ENCODE measurements at regions not wholly inside any gene's neighbourhood (a gene's known extent, or its start where the extent isn't known, plus 50 kb on each side); places are given as distances from the start of the nearest gene placed in this dataset.

GRCh38 chr9:103714992-103715391 lies 379.1 kb upstream of the SMC2 start:
- no peak for DNase-seq (ENCODE audit: extremely low read depth, low read depth)
- TF ChIP-seq, protein P1, sequence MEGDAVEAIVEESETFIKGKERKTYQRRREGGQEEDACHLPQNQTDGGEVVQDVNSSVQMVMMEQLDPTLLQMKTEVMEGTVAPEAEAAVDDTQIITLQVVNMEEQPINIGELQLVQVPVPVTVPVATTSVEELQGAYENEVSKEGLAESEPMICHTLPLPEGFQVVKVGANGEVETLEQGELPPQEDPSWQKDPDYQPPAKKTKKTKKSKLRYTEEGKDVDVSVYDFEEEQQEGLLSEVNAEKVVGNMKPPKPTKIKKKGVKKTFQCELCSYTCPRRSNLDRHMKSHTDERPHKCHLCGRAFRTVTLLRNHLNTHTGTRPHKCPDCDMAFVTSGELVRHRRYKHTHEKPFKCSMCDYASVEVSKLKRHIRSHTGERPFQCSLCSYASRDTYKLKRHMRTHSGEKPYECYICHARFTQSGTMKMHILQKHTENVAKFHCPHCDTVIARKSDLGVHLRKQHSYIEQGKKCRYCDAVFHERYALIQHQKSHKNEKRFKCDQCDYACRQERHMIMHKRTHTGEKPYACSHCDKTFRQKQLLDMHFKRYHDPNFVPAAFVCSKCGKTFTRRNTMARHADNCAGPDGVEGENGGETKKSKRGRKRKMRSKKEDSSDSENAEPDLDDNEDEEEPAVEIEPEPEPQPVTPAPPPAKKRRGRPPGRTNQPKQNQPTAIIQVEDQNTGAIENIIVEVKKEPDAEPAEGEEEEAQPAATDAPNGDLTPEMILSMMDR (IDR thresholded peaks at IDR 0.05; ENCODE audit: low read depth, low read length): no peak

DNA sequence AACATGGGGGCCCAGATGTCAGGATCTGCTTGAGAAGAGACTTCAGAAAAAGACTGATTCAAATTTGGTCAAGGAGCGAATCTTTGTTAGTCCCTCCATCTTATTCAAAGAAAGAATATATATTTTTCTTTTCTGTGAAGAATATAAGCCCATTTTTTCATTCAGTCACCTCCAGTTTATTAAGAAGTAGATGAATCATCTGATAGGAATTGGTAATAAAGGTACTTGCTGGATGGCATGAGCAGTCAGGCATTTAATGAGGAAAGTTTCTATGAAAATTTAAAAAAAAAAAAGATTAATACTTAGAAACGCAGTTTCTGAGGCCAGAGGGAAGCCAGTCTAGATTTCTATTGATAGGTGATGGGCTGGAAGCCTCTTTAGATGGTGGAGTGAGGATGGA lies 373.1 kb upstream of the SMC2 start:
- TF ChIP-seq, protein P1 (IDR thresholded peaks at IDR 0.05; ENCODE audit: low read depth, low read length): no peak
- DNase-seq (ENCODE audit: extremely low read depth, low read depth): no peak

- DNase-seq (ENCODE audit: extremely low read depth, low read depth): no peak
- TF ChIP-seq, protein P1 (IDR thresholded peaks at IDR 0.05; ENCODE audit: low read depth, low read length): no peak
These were observed 363.2 kb upstream of the SMC2 start for GRCh38 chr9:103730866-103731265.

- TF ChIP-seq, protein P1 (IDR thresholded peaks at IDR 0.05; ENCODE audit: low read depth, low read length): no peak
- no peak for DNase-seq (ENCODE audit: extremely low read depth, low read depth)
These were observed 362.6 kb upstream of the SMC2 start for GRCh38 chr9:103731541-103731940.

GRCh38 chr9:103734471-103734870 lies 359.6 kb upstream of the SMC2 start:
- DNase-seq (ENCODE audit: extremely low read depth, low read depth): no peak
- TF ChIP-seq, protein P1 (IDR thresholded peaks at IDR 0.05; ENCODE audit: low read depth, low read length): no peak

GRCh38 chr9:103755441-103755840 lies 338.7 kb upstream of the SMC2 start:
- DNase-seq (ENCODE audit: extremely low read depth, low read depth): no peak
- TF ChIP-seq, protein P1 (IDR thresholded peaks at IDR 0.05; ENCODE audit: low read depth, low read length): no peak

DNA sequence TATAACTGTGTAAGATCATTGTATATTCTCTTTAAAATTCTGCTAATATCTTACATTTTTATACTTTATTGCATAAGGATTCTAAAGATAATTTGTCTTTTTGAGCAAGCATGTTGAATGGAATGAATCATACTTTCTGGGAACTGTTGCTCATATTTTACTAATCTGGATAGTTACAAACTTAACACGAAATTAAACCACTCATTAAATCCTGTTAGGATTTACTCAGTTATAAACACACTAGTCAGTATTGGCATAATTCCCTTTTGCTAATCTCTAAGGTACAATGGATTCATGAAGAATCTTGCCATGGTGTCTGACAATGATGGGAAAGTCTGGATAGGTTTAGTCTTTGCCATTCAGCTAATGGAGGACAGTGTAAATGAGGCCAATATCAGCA lies 338.1 kb upstream of the SMC2 start:
- TF ChIP-seq, protein P1 (IDR thresholded peaks at IDR 0.05; ENCODE audit: low read depth, low read length): no peak
- DNase-seq (ENCODE audit: extremely low read depth, low read depth): no peak
